Loucy (cell line): ENCODE measurements at regions not wholly inside any gene's neighbourhood (a gene's known extent, or its start where the extent isn't known, plus 50 kb on each side); places are given as distances from the start of the nearest gene placed in this dataset.

Experiments
- H2AFZ ChIP-seq: fragments of 200-600 bp; sonication (generic); 2 replicates; pipeline ENCODE4 v1.6.0; 2016; ENCODE audit warnings: antibody characterized with exemption, mild to moderate bottlenecking, low read length, moderate library complexity
- H3F3A ChIP-seq: fragments of 200-600 bp; 2 replicates; pipeline ENCODE4 v1.6.0; 2016; ENCODE audit warnings: antibody characterized with exemption, low read depth, mild to moderate bottlenecking
- H3K27me3 ChIP-seq: fragments of 200-600 bp; sonication (generic); 2 replicates; pipeline ENCODE4 v1.6.1; 2014; ENCODE audit warnings: low read length, mild to moderate bottlenecking; ENCODE audit not compliant: insufficient read depth, poor library complexity, severe bottlenecking
- H3K36me3 ChIP-seq: fragments of 200-600 bp; sonication (generic); 2 replicates; pipeline ENCODE4 v1.6.1; 2016; ENCODE audit warnings: low read length; ENCODE audit not compliant: insufficient read depth
- H3K4me1 ChIP-seq: fragments of 200-600 bp; sonication (generic); 2 replicates; pipeline ENCODE4 v1.5.1; 2014; ENCODE audit warnings: low read length, mild to moderate bottlenecking; ENCODE audit not compliant: insufficient read depth, poor library complexity, severe bottlenecking
- H3K4me2 ChIP-seq: fragments of 200-600 bp; sonication (generic); 2 replicates; pipeline ENCODE4 v1.6.0; 2014; ENCODE audit warnings: antibody characterized with exemption, low read length, low read depth, mild to moderate bottlenecking; ENCODE audit not compliant: poor library complexity, severe bottlenecking
- H3K4me3 ChIP-seq: fragments of 200-600 bp; sonication (generic); 2 replicates; pipeline ENCODE4 v1.5.1; 2014; ENCODE audit warnings: low read length, mild to moderate bottlenecking, mixed read lengths; ENCODE audit not compliant: poor library complexity, severe bottlenecking
- H3K79me2 ChIP-seq: fragments of 200-600 bp; sonication (generic); 2 replicates; pipeline ENCODE4 v1.6.1; 2014; ENCODE audit warnings: low read length; ENCODE audit not compliant: insufficient read depth
- H3K9ac ChIP-seq: fragments of 200-600 bp; sonication (generic); 2 replicates; pipeline ENCODE4 v1.6.0; 2014; ENCODE audit warnings: mild to moderate bottlenecking, low read depth, low read length, moderate library complexity; ENCODE audit not compliant: poor library complexity, severe bottlenecking
- H3K9me2 ChIP-seq: fragments of 200-600 bp; sonication (generic); replicated peaks from 2 replicates; pipeline ENCODE4 v1.6.1; 2016; ENCODE audit warnings: low read depth, low read length, mixed read lengths
- H3K9me3 ChIP-seq: fragments of 200-600 bp; sonication (generic); 2 replicates; pipeline ENCODE4 v1.6.1; 2014; ENCODE audit warnings: mild to moderate bottlenecking, antibody characterized with exemption, low read length, low read depth; ENCODE audit not compliant: insufficient read depth
- H4K20me1 ChIP-seq: fragments of 200-600 bp; sonication (generic); 2 replicates; pipeline ENCODE4 v1.6.0; 2014; ENCODE audit warnings: antibody characterized with exemption, low read length, mild to moderate bottlenecking; ENCODE audit not compliant: insufficient read depth, poor library complexity, severe bottlenecking
- CTCF ChIP-seq: fragments of 200-600 bp; sonication (generic); conservative IDR thresholded peaks from 2 replicates; pipeline ENCODE4 v1.5.1; 2014; ENCODE audit warnings: mild to moderate bottlenecking, antibody characterized with exemption, low read length
- EZH2phosphoT487 ChIP-seq: fragments of 200-600 bp; IDR thresholded peaks from 2 replicates; pipeline ENCODE4 v1.6.1; 2018; ENCODE audit warnings: antibody characterized with exemption, mild to moderate bottlenecking, moderate library complexity, borderline replicate concordance

GRCh38 chr10:1920127-1920526 lies 182.8 kb upstream of the ADARB2 start:
- H3K4me2 ChIP-seq, result no peak overlapping the region
- H3K9me3 ChIP-seq, result no peaks in the 10 kb centered on the region
- no peaks in the 10 kb centered on the region for H4K20me1 ChIP-seq
- H2AFZ ChIP-seq, result no peak overlapping the region
- H3K4me3 ChIP-seq, result no peak overlapping the region
- no peak overlapping the region for H3K9ac ChIP-seq
- H3F3A ChIP-seq, result no peaks in the 10 kb centered on the region
- H3K4me1 ChIP-seq, result peaks cover 4% of the 10 kb centered on the region
- H3K79me2 ChIP-seq, result no peaks in the 10 kb centered on the region
- H3K36me3 ChIP-seq, result no peaks in the 10 kb centered on the region
- H3K9me2 ChIP-seq, result no peaks in the 10 kb centered on the region
- H3K27me3 ChIP-seq, result no peaks in the 10 kb centered on the region
- no peak for TF ChIP-seq EZH2phosphoT487
- TF ChIP-seq CTCF, result no peak

GRCh38 chr10:1911771-1912170 lies 174.4 kb upstream of the ADARB2 start:
- TF ChIP-seq CTCF (no peak), EZH2phosphoT487 (no peak)
- H3K4me1 ChIP-seq, result no peaks in the 10 kb centered on the region
- no peaks in the 10 kb centered on the region for H3K27me3 ChIP-seq
- H3K9me2 ChIP-seq, result no peaks in the 10 kb centered on the region
- no peaks in the 10 kb centered on the region for H4K20me1 ChIP-seq
- H3K4me2 ChIP-seq, result no peak overlapping the region
- H3K79me2 ChIP-seq, result no peaks in the 10 kb centered on the region
- no peak overlapping the region for H3K4me3 ChIP-seq
- no peaks in the 10 kb centered on the region for H3K9me3 ChIP-seq
- H3K36me3 ChIP-seq, result no peaks in the 10 kb centered on the region
- H3F3A ChIP-seq, result no peaks in the 10 kb centered on the region
- no peak overlapping the region for H3K9ac ChIP-seq
- H2AFZ ChIP-seq, result no peak overlapping the region

GRCh38 chr10:1903982-1904381 lies 166.7 kb upstream of the ADARB2 start:
- Histone ChIP-seq H3F3A (no peaks in the 10 kb centered on the region), H3K79me2 (no peaks in the 10 kb centered on the region), H3K27me3 (no peaks in the 10 kb centered on the region), H3K9ac (no peak overlapping the region), H3K9me2 (no peaks in the 10 kb centered on the region), H4K20me1 (no peaks in the 10 kb centered on the region), H2AFZ (no peak overlapping the region), H3K36me3 (no peaks in the 10 kb centered on the region), H3K4me3 (no peak overlapping the region), H3K4me2 (no peak overlapping the region), H3K4me1 (no peaks in the 10 kb centered on the region), H3K9me3 (no peaks in the 10 kb centered on the region)
- TF ChIP-seq EZH2phosphoT487, result no peak
- no peak for TF ChIP-seq CTCF
